ELF-1 (cell line): ENCODE measurements at regions not wholly inside any gene's neighbourhood (a gene's known extent, or its start where the extent isn't known, plus 50 kb on each side); places are given as distances from the start of the nearest gene placed in this dataset.
"Not testable (repeated sequence)": the region's sequence is repeated elsewhere in the genome, so short reads cannot be mapped to it uniquely, and the experiment has no call there.

ENCODE experiments used
- DNase-seq: peaks from one replicate; pipeline ENCODE4 v3.0.0-alpha.2; 2016; ENCODE audit warnings: low read depth, low spot score

- DNase-seq: not testable (repeated sequence)
These were observed 155.4 kb upstream of the CTSO start for GRCh38 chr4:156109087-156109486.

GRCh38 chr4:156103311-156103710 is 149.6 kb upstream of the CTSO start:
- DNase-seq: no peak

- DNase-seq: no peak
These were observed 148.7 kb upstream of the CTSO start for GRCh38 chr4:156102411-156102810.

- DNase-seq: no peak
These were observed 147.9 kb upstream of the CTSO start for GRCh38 chr4:156101571-156101970.

GRCh38 chr4:156100651-156101050 is 147.0 kb upstream of the CTSO start:
- no peak for DNase-seq

- DNase-seq: no peak
These were observed 145.1 kb upstream of the CTSO start for GRCh38 chr4:156098805-156099204.

- no peak for DNase-seq
These were observed 131.4 kb upstream of the CTSO start for GRCh38 chr4:156085100-156085499.

GRCh38 chr4:156084373-156084772 is 130.7 kb upstream of the CTSO start:
- no peak for DNase-seq

- DNase-seq: no peak
These were observed 120.3 kb upstream of the CTSO start for GRCh38 chr4:156073976-156074375.

GRCh38 chr4:156060661-156061060 is 107.0 kb upstream of the CTSO start:
- DNase-seq: no peak

GRCh38 chr4:156053174-156053573 is 99.5 kb upstream of the CTSO start:
- DNase-seq: no peak

- no peak for DNase-seq
These were observed 98.5 kb upstream of the CTSO start for GRCh38 chr4:156052116-156052515.

GRCh38 chr4:156038772-156039171 is 85.1 kb upstream of the CTSO start:
- no peak for DNase-seq

GRCh38 chr4:156036496-156036895 is 82.8 kb upstream of the CTSO start:
- no peak for DNase-seq

- no peak for DNase-seq
These were observed 76.0 kb upstream of the CTSO start for GRCh38 chr4:156029691-156030090.

GRCh38 chr4:156021298-156021697 is 67.6 kb upstream of the CTSO start:
- peak; percentile 74 for DNase-seq

GRCh38 chr4:156019246-156019645 is 65.6 kb upstream of the CTSO start:
- DNase-seq: no peak

- no peak for DNase-seq
These were observed 64.7 kb upstream of the CTSO start for GRCh38 chr4:156018383-156018782.

- no peak for DNase-seq
These were observed 62.1 kb upstream of the CTSO start for GRCh38 chr4:156015781-156016180.

- DNase-seq: no peak
These were observed 52.5 kb upstream of the CTSO start for GRCh38 chr4:156006192-156006591.
